Urinary bladder (tissue), 3 donors: ENCODE measurements at regions not wholly inside any gene's neighbourhood (a gene's known extent, or its start where the extent isn't known, plus 50 kb on each side); places are given as distances from the start of the nearest gene placed in this dataset.
"Not testable (repeated sequence)": the region's sequence is repeated elsewhere in the genome, so short reads cannot be mapped to it uniquely, and the experiment has no call there.

ENCODE experiments used
- DNase-seq: peaks from one replicate; pipeline ENCODE4 v3.0.0-alpha.2; 2015; ENCODE audit errors: extremely low spot score
- H3K27ac ChIP-seq: one replicate; pipeline ENCODE4 v1.5.1; 2013; ENCODE audit warnings: low read depth, mild to moderate bottlenecking, moderate library complexity
- H3K36me3 ChIP-seq: one replicate; pipeline ENCODE4 v1.6.1; 2013; ENCODE audit warnings: mild to moderate bottlenecking, moderate library complexity; ENCODE audit not compliant: insufficient read depth
- H3K4me1 ChIP-seq: one replicate; pipeline ENCODE4 v1.6.1; 2013; ENCODE audit warnings: mild to moderate bottlenecking, moderate library complexity; ENCODE audit not compliant: insufficient read depth
- H3K4me3 ChIP-seq: one replicate; pipeline ENCODE4 v1.5.1; 2013; ENCODE audit warnings: low read depth, low read length
- WGBS: extraction: QIAGEN DNeasy Blood & Tissue Kit; methylation state at CpG from one replicate; pipeline ENCODE4 v1.1.7; 2013; 5-methylcytosine and 5-hydroxymethylcytosine counted together
- donor health status: healthy with polysubstance abuse.
- donor health status: healthy.

- Histone ChIP-seq H3K4me1 (peaks cover 2% of the 10 kb centered on the region), H3K4me3 (no peak overlapping the region), H3K27ac (no peak overlapping the region), H3K36me3 (no peaks in the 10 kb centered on the region)
- WGBS, result 88% methylated on average over 4 of the region's 4 CpGs
- DNase-seq, result no peak
Observed at GRCh38 chr12:127146991-127147718, 1119.8 kb upstream of the TMEM132C start.

- H3K36me3 ChIP-seq, result no peaks in the 10 kb centered on the region
- no peak overlapping the region for H3K4me3 ChIP-seq
- 63% methylated on average over 4 of the region's 4 CpGs for WGBS
- no peak overlapping the region for H3K27ac ChIP-seq
- no peak for DNase-seq
- peaks cover 2% of the 10 kb centered on the region for H3K4me1 ChIP-seq
Observed at GRCh38 chr12:127147724-127148123, 1119.2 kb upstream of the TMEM132C start.

GRCh38 chr12:127148318-127148717 lies 1118.7 kb upstream of the TMEM132C start:
- 97% methylated on average over 1 of the region's 1 CpG for WGBS
- no peaks in the 10 kb centered on the region for H3K36me3 ChIP-seq
- peaks cover 2% of the 10 kb centered on the region for H3K4me1 ChIP-seq
- DNase-seq, result no peak
- H3K27ac ChIP-seq, result no peak overlapping the region
- no peak overlapping the region for H3K4me3 ChIP-seq

- H3K27ac ChIP-seq, result no peak overlapping the region
- H3K36me3 ChIP-seq, result no peaks in the 10 kb centered on the region
- no peak overlapping the region for H3K4me3 ChIP-seq
- DNase-seq, result no peak
- peaks cover 2% of the 10 kb centered on the region for H3K4me1 ChIP-seq
- WGBS, result 57% methylated on average over 2 of the region's 2 CpGs
Observed at GRCh38 chr12:127149226-127149964, 1117.6 kb upstream of the TMEM132C start.

DNA sequence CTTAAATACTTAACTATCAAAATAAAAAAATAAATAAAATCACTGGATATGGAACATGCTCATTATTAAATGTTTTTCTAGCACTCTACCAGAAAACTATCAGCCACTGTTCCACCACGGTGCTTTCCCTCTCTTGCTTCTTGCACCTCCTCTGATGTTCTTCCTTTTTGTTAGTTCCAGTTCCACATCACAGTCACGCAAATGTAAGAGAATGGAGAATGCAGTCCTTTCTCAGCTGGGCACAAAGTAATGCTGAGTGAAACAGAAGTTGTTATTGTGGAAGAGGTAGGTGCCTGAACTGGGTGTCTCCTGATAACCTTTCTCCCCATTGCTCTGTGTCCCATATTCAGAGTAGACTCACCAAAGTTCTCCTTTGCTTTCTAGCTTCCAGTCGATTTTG lies 1116.9 kb upstream of the TMEM132C start:
- Histone ChIP-seq H3K27ac (no peak overlapping the region), H3K36me3 (no peaks in the 10 kb centered on the region), H3K4me1 (peaks cover 2% of the 10 kb centered on the region), H3K4me3 (no peak overlapping the region)
- WGBS, result 64% methylated on average over 3 of the region's 3 CpGs
- DNase-seq, result no peak

DNA sequence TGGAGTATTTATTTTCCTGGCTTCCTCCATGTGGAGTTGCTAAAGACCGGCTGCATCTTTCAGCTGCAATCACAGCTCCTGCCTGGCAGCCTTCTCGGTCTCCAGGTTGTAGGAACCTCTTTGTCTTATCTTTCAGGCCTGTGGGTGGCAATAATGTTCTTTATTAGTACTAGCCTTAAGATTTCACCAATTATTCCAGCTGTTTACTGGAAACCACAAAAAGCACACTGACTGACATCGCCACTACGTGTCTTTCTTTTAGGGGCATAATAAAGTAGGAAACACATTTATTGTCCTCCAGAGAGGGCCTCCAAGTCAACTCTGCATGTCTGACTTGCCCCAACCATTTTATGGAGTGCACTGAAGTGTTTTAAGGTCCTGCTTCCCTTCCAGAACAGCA lies 1116.5 kb upstream of the TMEM132C start:
- Histone ChIP-seq H3K36me3 (no peaks in the 10 kb centered on the region), H3K4me1 (peaks cover 2% of the 10 kb centered on the region), H3K4me3 (no peak overlapping the region), H3K27ac (no peak overlapping the region)
- DNase-seq, result no peak
- 62% methylated on average over 4 of the region's 4 CpGs for WGBS

- Histone ChIP-seq H3K27ac (no peak overlapping the region), H3K36me3 (no peaks in the 10 kb centered on the region), H3K4me3 (no peak overlapping the region), H3K4me1 (peaks cover 2% of the 10 kb centered on the region)
- 92% methylated on average over 4 of the region's 4 CpGs for WGBS
- DNase-seq, result no peak
Observed at GRCh38 chr12:127150956-127151355, 1116.0 kb upstream of the TMEM132C start.

DNA sequence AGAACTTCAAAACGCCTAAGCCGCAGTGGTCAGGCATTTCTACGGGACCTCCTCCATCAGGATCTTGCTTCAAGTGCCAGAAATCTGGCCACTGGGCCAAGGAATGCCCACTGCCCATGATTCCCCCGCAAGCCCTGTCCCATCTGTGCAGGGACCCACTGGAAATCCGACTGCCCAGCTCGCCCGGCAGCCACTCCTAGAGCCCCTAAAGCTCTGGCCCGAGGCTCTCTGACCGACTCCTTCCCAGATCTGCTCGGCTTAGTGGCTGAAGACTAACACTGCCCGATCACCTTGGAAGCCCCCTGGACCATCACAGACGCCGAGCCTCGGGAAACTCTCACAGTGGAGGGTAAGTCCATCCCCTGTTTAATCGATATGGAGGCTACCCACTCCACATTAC lies 1113.0 kb upstream of the TMEM132C start:
- no peak overlapping the region for H3K27ac ChIP-seq
- DNase-seq, result no peak
- H3K4me1 ChIP-seq, result no peaks in the 10 kb centered on the region
- H3K36me3 ChIP-seq, result no peaks in the 10 kb centered on the region
- 87% methylated on average over 15 of the region's 15 CpGs for WGBS
- H3K4me3 ChIP-seq, result no peak overlapping the region

GRCh38 chr12:127154830-127155229 lies 1112.1 kb upstream of the TMEM132C start:
- H3K4me1 ChIP-seq, H3K27ac ChIP-seq, DNase-seq, H3K4me3 ChIP-seq, H3K36me3 ChIP-seq: not testable (repeated sequence)
- WGBS, result 98% methylated on average over 1 of the region's 1 CpG

DNA sequence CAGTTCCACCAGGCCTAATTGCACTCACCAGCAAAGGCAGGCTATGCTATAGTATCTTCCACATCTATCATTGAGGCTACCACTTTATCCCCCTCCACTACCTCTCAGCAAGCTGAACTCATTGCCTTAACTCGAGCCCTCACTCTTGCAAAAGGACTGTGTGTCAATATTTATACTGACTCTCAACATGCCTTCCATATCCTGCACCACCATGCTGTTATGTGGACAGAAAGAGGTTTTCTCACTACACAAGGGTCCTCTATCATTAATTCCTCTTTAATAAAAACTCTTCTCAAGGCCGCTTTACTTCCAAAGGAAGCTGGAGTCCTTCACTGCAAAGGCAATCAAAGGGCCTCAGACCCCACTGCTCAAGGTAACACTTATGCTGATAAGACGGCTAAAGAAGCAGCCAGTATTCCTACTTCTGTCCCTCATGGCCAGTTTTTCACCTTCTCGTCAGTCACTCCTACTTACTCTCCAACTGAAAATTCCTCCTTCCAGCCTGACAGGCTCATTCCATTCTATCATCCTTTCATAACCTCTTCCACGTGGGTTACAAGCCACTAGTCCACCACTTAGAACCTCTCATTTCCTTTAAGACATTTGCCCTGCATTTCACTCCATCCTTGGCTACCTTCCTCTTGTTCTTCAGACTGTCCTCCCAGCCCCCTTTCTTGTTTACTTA lies 1110.9 kb upstream of the TMEM132C start:
- DNase-seq, H3K4me1 ChIP-seq, H3K4me3 ChIP-seq, H3K27ac ChIP-seq, H3K36me3 ChIP-seq: not testable (repeated sequence)
- WGBS, result 83% methylated on average over 5 of the region's 5 CpGs

DNA sequence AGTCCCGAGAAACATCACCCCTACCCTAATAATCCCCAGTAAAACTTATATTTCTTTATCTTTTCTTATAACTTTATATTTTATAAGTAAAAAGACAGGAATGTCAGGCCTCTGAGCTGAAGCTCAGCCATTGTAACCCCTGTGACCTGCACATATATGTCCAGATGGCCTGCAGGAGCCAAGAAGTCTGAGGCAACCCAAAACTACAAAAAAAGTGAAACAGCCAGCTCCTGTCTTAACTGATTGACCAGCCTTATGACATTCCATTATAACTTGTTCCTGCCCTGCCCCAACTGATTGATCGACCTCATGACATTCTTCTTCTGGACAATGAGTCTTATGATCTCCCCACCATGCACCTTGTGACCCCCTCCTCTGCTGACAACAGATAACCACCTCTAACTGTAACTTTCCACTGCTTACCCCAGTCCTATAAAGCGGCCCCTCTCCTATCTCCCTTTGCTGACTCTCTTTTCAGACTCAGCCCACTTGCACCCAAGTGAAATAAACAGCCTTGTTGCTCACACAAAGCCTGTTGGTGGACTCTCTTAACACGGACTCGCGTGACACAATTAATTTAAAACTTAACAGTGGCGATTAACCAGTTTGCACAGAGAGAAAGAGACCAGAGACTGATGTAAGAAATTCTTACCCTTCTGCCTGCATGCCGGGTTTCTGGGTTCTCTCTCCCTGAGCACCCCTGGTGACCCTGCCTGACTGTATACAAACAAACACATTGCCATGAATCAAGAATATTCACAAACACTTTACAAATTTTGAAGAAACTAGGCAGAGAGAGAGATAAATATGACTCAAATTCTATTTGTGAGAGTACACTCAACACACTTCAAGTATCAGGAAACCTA lies 1109.2 kb upstream of the TMEM132C start:
- not testable (repeated sequence) for H3K27ac ChIP-seq, DNase-seq, H3K4me1 ChIP-seq, H3K4me3 ChIP-seq, H3K36me3 ChIP-seq
- WGBS, result 76% methylated on average over 8 of the region's 8 CpGs

- H3K27ac ChIP-seq, result no peak overlapping the region
- H3K36me3 ChIP-seq, result no peaks in the 10 kb centered on the region
- no peak for DNase-seq
- 94% methylated on average over 4 of the region's 4 CpGs for WGBS
- no peaks in the 10 kb centered on the region for H3K4me1 ChIP-seq
- no peak overlapping the region for H3K4me3 ChIP-seq
Observed at GRCh38 chr12:127158385-127159061, 1108.4 kb upstream of the TMEM132C start.

DNA sequence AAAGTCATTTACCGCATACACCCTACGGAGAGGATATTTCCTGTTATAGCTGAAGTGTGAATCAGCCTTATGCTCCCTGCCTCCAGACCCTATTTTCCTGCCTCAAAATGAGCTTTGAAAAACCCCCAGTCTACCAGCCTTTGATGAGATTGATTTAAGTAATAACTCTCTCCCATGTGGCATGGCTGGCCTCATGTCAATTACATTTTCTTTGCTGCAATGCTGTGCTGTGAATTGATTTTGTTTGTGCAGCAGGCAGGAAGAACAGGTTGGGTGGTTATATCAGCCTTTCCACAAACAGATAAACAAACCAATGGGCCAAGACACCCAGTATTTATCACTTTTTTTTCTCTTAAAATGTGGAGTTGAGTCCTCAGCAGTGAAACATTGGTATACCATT lies 1105.5 kb upstream of the TMEM132C start:
- DNase-seq, result no peak
- Histone ChIP-seq H3K27ac (no peak overlapping the region), H3K4me3 (no peak overlapping the region), H3K36me3 (no peaks in the 10 kb centered on the region), H3K4me1 (no peaks in the 10 kb centered on the region)
- 89% methylated on average over 2 of the region's 2 CpGs for WGBS
